ENCODE measurements at regions not wholly inside any gene's neighbourhood (a gene's known extent, or its start where the extent isn't known, plus 50 kb on each side); places are given as distances from the start of the nearest gene placed in this dataset.

DNA sequence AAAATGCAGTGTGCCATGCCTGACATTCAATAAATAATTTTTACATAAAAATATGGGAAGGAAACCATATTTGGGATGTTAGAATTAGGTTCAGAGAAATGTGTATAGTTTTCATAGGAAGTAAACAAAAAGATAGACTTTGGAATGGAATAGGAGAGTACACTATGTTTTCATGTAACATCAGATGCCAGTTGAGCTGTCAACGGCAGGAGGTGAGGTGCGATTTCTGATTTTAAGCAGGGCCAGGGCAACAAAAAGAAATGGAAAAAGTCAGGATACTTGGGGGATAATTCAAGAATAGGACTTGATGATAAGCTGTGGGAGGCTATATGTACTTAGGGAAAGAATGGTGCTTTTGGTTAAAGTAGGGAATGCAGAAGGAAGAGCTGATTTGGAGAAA lies 639.5 kb downstream of the OTOL1 start (continued):
- no peak for TF ChIP-seq TAF1 (IDR thresholded peaks at IDR 0.05; ENCODE audit: control insufficient read depth, extremely low read depth, insufficient read depth, low read length, severe bottlenecking)

- no peaks in the 10 kb centered on the region for H3K79me2 ChIP-seq (ENCODE audit: control insufficient read depth, insufficient read depth, low read length)
- ATAC-seq, result no peak
- TF ChIP-seq CUX1 (CRISPR knock-in tag; IDR thresholded peaks at IDR 0.05) (no peak), ZNF354B (CRISPR knock-in tag; IDR thresholded peaks at IDR 0.05) (no peak), BACH1 (tag; IDR thresholded peaks at IDR 0.05) (no peak), POLR2AphosphoS5 (IDR thresholded peaks at IDR 0.05; ENCODE audit: control insufficient read depth, insufficient read depth, low read depth, low read length) (no peak), ZNF165 (CRISPR knock-in tag; IDR thresholded peaks at IDR 0.05; ENCODE audit: borderline replicate concordance) (no peak), RFX5 (IDR thresholded peaks at IDR 0.05; ENCODE audit: low read depth, low read length) (no peak), ZNF347 (CRISPR knock-in tag; IDR thresholded peaks at IDR 0.05; ENCODE audit: low read depth) (no peak), RAD21 (CRISPR knock-in tag; conservative IDR thresholded peaks at IDR 0.05 in 1 of 2, IDR thresholded peaks at IDR 0.05 in 1 of 2) (no peak), HNRNPL (IDR thresholded peaks at IDR 0.05; ENCODE audit: low read depth, low read length) (no peak), KDM4B (IDR thresholded peaks at IDR 0.05; ENCODE audit: borderline replicate concordance in 2 of 2, low read depth in 1 of 2) (no peak), KDM2B (CRISPR knock-in tag; IDR thresholded peaks at IDR 0.05) (no peak), ZNF764 (CRISPR knock-in tag; IDR thresholded peaks at IDR 0.05; ENCODE audit: low read depth) (no peak), SAFB (IDR thresholded peaks at IDR 0.05; ENCODE audit: borderline replicate concordance, low read depth, low read length) (no peak)
- TF ChIP-seq, protein P1, sequence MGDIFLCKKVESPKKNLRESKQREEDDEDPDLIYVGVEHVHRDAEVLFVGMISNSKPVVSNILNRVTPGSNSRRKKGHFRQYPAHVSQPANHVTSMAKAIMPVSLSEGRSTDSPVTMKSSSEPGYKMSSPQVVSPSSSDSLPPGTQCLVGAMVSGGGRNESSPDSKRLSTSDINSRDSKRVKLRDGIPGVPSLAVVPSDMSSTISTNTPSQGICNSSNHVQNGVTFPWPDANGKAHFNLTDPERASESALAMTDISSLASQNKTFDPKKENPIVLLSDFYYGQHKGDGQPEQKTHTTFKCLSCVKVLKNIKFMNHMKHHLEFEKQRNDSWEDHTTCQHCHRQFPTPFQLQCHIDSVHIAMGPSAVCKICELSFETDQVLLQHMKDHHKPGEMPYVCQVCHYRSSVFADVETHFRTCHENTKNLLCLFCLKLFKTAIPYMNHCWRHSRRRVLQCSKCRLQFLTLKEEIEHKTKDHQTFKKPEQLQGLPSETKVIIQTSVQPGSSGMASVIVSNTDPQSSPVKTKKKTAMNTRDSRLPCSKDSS (IDR thresholded peaks at IDR 0.05; ENCODE audit: low read depth, partially characterized antibody), result no peak
- H3K9ac ChIP-seq (ENCODE audit: insufficient read depth in 1 of 2, low read depth in 2 of 2, low read length in 2 of 2), result no peak overlapping the region
- H3K4me1 ChIP-seq (replicated peaks in 1 of 2; ENCODE audit: control insufficient read depth in 2 of 2, insufficient read depth in 2 of 2, low read length in 2 of 2), result no peaks in the 10 kb centered on the region
- no TSS peak for BruUV-seq (replicated peaks)
- intact Hi-C loops (cut with micrococcal nuclease) (no loop called here), in situ Hi-C loops (cut with MboI) (no loop called here)
- H3K9me3 ChIP-seq (replicated peaks; ENCODE audit: control insufficient read depth, insufficient read depth, low read depth, low read length), result no peaks in the 10 kb centered on the region
- no peak overlapping the region for H3K4me3 ChIP-seq
- no peak overlapping the region for H3K27ac ChIP-seq (ENCODE audit: extremely low read depth, low read depth, low read length)
- no peak for DNase-seq (ENCODE audit: extremely low read depth in 1 of 4, low spot score in 3 of 4)
- H2AFZ ChIP-seq (ENCODE audit: low read depth, low read length), result no peak overlapping the region
- H3K9me1 ChIP-seq (ENCODE audit: control insufficient read depth, insufficient read depth, low read length), result no peaks in the 10 kb centered on the region
- no peaks in the 10 kb centered on the region for H4K20me1 ChIP-seq (replicated peaks; ENCODE audit: control insufficient read depth, insufficient read depth, low read length)
- ChIA-PET CTCF (ENCODE audit: low intra/inter-chr PET ratio) (no interaction called here), POLR2A (no interaction called here)
- 2% methylated on average over 4 of the region's 4 CpGs for WGBS (ENCODE audit: insufficient coverage, low coverage, missing lambda C conversion rate)
- H3K36me3 ChIP-seq (ENCODE audit: control insufficient read depth, insufficient read depth, low read length), result no peaks in the 10 kb centered on the region
- FAIRE-seq, result no peak
- H3K4me2 ChIP-seq (ENCODE audit: insufficient read depth, low read length), result no peak overlapping the region
- H3K27me3 ChIP-seq (ENCODE audit: control insufficient read depth in 2 of 2, insufficient read depth in 2 of 2, low read length in 2 of 2), result no peaks in the 10 kb centered on the region
Observed at GRCh38 chr3:162138509-162138908, 641.9 kb downstream of the OTOL1 start.
